Putamen (tissue), 1 donor: ENCODE measurements at regions not wholly inside any gene's neighbourhood (a gene's known extent, or its start where the extent isn't known, plus 50 kb on each side); places are given as distances from the start of the nearest gene placed in this dataset.

Experiments
- DNase-seq: peaks from one replicate; pipeline ENCODE4 v3.0.0-alpha.2; 2016; ENCODE audit warnings: low spot score

GRCh38 chr3:161555320-161555719 lies 58.7 kb downstream of the OTOL1 start:
- DNase-seq = no peak

- no peak for DNase-seq
Observed at GRCh38 chr3:161556533-161556932, 59.9 kb downstream of the OTOL1 start.

- DNase-seq = no peak
Observed at GRCh38 chr3:161556941-161557340, 60.3 kb downstream of the OTOL1 start.

GRCh38 chr3:161557445-161558150 lies 61.0 kb downstream of the OTOL1 start:
- no peak for DNase-seq

GRCh38 chr3:161558236-161558635 lies 61.6 kb downstream of the OTOL1 start:
- DNase-seq = no peak

- peak; percentile 52 for DNase-seq
Observed at GRCh38 chr3:161559177-161559998, 62.8 kb downstream of the OTOL1 start.

- peak; percentile 71 for DNase-seq
Observed at GRCh38 chr3:161560008-161560637, 63.5 kb downstream of the OTOL1 start.

GRCh38 chr3:161567577-161568361 lies 71.2 kb downstream of the OTOL1 start:
- DNase-seq = no peak

GRCh38 chr3:161568671-161569070 lies 72.1 kb downstream of the OTOL1 start:
- no peak for DNase-seq

GRCh38 chr3:161571951-161572350 lies 75.3 kb downstream of the OTOL1 start:
- DNase-seq = no peak

GRCh38 chr3:161573136-161573535 lies 76.5 kb downstream of the OTOL1 start:
- no peak for DNase-seq

GRCh38 chr3:161575901-161576300 lies 79.3 kb downstream of the OTOL1 start:
- DNase-seq = no peak

- DNase-seq = no peak
Observed at GRCh38 chr3:161576311-161576710, 79.7 kb downstream of the OTOL1 start.

- no peak for DNase-seq
Observed at GRCh38 chr3:161576714-161577510, 80.3 kb downstream of the OTOL1 start.

GRCh38 chr3:161577662-161578061 lies 81.1 kb downstream of the OTOL1 start:
- DNase-seq = no peak

- no peak for DNase-seq
Observed at GRCh38 chr3:161579395-161580126, 83.0 kb downstream of the OTOL1 start.

GRCh38 chr3:161585922-161586321 lies 89.3 kb downstream of the OTOL1 start:
- no peak for DNase-seq

- DNase-seq = no peak
Observed at GRCh38 chr3:161586556-161587235, 90.1 kb downstream of the OTOL1 start.

- DNase-seq = no peak
Observed at GRCh38 chr3:161598639-161599038, 102.0 kb downstream of the OTOL1 start.

- no peak for DNase-seq
Observed at GRCh38 chr3:161599697-161600096, 103.1 kb downstream of the OTOL1 start.
